ENCODE measurements at regions not wholly inside any gene's neighbourhood (a gene's known extent, or its start where the extent isn't known, plus 50 kb on each side); places are given as distances from the start of the nearest gene placed in this dataset.

DNA sequence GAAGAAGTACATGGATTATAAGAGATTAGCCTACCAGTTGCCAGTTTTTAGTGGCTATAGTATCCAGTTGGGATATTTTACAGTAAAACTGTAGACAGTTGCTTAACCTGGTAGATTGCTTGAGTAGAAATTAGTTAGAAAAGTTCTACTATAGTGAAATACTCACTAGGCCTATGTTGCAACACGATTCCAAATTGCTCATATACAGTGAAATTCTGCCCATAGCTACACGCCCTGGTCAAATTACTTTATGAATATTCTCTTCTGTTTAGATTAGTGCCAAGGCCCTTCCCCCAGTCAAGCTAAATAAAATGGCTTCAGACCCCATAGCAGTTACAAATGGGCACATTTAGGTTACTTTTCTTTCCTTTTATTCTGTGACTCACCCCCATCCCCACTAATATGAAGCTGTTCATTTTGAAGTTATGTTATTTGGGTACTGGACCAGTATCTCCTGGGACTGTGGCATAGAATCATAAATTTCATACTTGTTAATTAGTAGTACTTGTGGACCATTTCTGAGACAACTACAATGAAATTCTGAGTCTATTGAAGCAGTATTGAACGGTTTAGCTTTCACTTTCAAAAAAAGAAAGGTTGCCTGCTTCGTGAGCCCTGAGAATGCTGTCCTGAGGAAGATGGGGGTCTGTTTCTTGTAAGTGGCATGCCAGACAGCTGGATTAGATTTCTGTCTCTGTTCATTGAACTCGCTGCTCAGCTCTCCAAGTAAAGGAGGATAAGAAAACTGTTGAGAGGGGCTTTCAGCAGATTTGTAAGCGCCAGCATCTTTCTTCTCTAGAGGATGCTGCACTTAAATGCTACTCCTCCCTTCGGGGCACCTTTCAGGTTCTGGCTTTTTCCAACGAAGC lies 65.8 kb upstream of the CFAP20DC start:
- DNase-seq: no peak

GRCh38 chr3:59107856-59108815 lies 58.3 kb upstream of the CFAP20DC start:
- DNase-seq: no peak

DNA sequence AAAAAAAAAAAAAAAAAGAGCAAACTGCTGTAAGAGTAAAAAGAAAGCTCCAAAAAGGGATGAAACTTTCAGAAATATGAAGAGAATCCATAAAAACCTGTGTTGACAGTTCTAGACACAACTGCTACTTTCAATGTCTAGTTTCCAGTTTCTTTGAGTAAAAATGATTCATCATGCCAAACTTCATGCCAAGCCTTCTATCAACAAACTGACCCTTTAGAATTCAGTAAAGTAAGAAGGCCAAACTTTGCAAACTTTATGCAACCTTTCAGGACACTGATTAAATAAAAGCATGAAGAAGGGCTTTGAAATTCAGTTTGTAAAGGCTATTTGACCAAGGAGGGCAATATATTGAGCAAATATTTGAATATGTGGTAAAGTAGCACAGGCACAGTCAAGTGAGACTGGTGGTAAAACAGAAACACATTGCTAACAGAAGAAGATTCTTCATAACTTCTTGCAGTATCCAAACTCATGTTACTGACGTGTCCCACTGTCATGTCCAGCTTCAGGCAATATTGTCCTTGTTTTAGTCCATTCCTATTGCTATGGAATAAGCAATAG lies 56.3 kb upstream of the CFAP20DC start:
- DNase-seq: no peak

DNA sequence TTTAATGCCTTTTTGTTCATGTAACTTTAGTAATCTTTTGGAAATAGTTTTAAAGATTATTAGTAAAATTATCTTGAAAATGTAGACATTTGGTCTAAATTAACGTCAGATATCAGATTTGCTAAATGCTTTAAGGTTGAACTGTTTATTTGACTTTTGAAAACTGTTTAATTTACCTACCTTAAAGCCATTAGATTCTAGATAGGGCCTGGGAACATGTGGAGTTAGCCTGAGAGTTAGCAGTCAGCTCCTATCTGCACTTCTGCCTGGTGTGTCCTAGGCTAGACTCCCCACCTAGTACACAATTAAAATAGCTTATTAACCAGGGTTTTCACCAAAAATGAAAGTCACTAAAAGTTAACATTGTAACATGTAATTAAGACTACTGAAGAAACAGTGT lies 53.7 kb upstream of the CFAP20DC start:
- no peak for DNase-seq

DNA sequence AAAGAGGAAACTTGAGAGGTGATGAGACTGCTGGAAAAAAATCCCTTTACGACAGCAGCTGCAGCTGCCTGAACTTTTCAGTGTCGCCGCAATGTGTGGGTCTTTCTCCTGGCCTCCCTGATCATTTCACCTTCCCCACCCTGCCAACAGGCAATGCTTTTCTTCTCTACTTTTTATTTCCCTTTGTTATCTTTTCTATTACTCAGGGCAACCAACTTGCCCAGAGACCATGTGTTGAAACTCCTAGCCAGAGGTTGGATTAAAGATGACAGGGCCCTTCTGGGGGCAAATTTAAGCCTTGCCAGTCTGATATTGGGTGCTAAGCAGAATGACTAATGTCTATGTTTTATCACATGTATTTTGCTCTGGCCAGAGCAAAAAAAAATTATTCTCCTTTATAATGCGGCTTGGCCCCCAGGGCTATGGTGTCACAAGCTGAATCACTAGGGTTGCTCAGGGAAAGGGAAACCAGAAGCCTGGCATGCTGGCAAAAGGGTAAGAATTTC lies 51.5 kb upstream of the CFAP20DC start:
- no peak for DNase-seq
